UCSD-AML1 (cell line): ENCODE measurements at regions not wholly inside any gene's neighbourhood (a gene's known extent, or its start where the extent isn't known, plus 50 kb on each side); places are given as distances from the start of the nearest gene placed in this dataset.
"Not testable (repeated sequence)": the region's sequence is repeated elsewhere in the genome, so short reads cannot be mapped to it uniquely, and the experiment has no call there.

Source experiments
- DNase-seq: peaks from one replicate; lab custom pipeline; 2025; ENCODE audit not compliant: unreplicated experiment; lab: John Stamatoyannopoulos, UW

GRCh38 chr15:24139622-24140021 is 452.5 kb upstream of the NDN start:
- not testable (repeated sequence) for DNase-seq

- not testable (repeated sequence) for DNase-seq
These were observed 458.0 kb upstream of the NDN start for GRCh38 chr15:24145070-24145469.

GRCh38 chr15:24146251-24146650 is 459.1 kb upstream of the NDN start:
- DNase-seq: no peak

GRCh38 chr15:24150542-24150941 is 463.4 kb upstream of the NDN start:
- DNase-seq: no peak

GRCh38 chr15:24158306-24158705 is 471.2 kb upstream of the NDN start:
- DNase-seq: not testable (repeated sequence)

GRCh38 chr15:24165512-24165911 is 478.4 kb upstream of the NDN start:
- DNase-seq: not testable (repeated sequence)

GRCh38 chr15:24202297-24202696 is 473.3 kb upstream of the NPAP1 start:
- DNase-seq: not testable (repeated sequence)

- not testable (repeated sequence) for DNase-seq
These were observed 463.7 kb upstream of the NPAP1 start for GRCh38 chr15:24211742-24212476.

- DNase-seq: no peak
These were observed 451.8 kb upstream of the NPAP1 start for GRCh38 chr15:24223739-24224138.

- no peak for DNase-seq
These were observed 451.4 kb upstream of the NPAP1 start for GRCh38 chr15:24224161-24224560.

- not testable (repeated sequence) for DNase-seq
These were observed 446.7 kb upstream of the NPAP1 start for GRCh38 chr15:24228922-24229321.

GRCh38 chr15:24233134-24233533 is 442.4 kb upstream of the NPAP1 start:
- DNase-seq: not testable (repeated sequence)

- DNase-seq: not testable (repeated sequence)
These were observed 435.0 kb upstream of the NPAP1 start for GRCh38 chr15:24240580-24240979.

- not testable (repeated sequence) for DNase-seq
These were observed 416.5 kb upstream of the NPAP1 start for GRCh38 chr15:24259106-24259505.

GRCh38 chr15:24260407-24260806 is 415.2 kb upstream of the NPAP1 start:
- DNase-seq: not testable (repeated sequence)

GRCh38 chr15:24260854-24261253 is 414.7 kb upstream of the NPAP1 start:
- DNase-seq: not testable (repeated sequence)

GRCh38 chr15:24268536-24269165 is 406.9 kb upstream of the NPAP1 start:
- not testable (repeated sequence) for DNase-seq

- DNase-seq: no peak
These were observed 406.4 kb upstream of the NPAP1 start for GRCh38 chr15:24269166-24269571.

- no peak for DNase-seq
These were observed 405.7 kb upstream of the NPAP1 start for GRCh38 chr15:24269923-24270322.

GRCh38 chr15:24271496-24272244 is 403.9 kb upstream of the NPAP1 start:
- not testable (repeated sequence) for DNase-seq

- DNase-seq: no peak
These were observed 382.7 kb upstream of the NPAP1 start for GRCh38 chr15:24292837-24293236.
